ENCODE measurements at regions not wholly inside any gene's neighbourhood (a gene's known extent, or its start where the extent isn't known, plus 50 kb on each side); places are given as distances from the start of the nearest gene placed in this dataset.
"Not testable (repeated sequence)": the region's sequence is repeated elsewhere in the genome, so short reads cannot be mapped to it uniquely, and the experiment has no call there.

GRCh38 chr2:187055463-187055862, 206.5 kb upstream of the ZSWIM2 start:
- DNase-seq: peak; percentile 10

DNA sequence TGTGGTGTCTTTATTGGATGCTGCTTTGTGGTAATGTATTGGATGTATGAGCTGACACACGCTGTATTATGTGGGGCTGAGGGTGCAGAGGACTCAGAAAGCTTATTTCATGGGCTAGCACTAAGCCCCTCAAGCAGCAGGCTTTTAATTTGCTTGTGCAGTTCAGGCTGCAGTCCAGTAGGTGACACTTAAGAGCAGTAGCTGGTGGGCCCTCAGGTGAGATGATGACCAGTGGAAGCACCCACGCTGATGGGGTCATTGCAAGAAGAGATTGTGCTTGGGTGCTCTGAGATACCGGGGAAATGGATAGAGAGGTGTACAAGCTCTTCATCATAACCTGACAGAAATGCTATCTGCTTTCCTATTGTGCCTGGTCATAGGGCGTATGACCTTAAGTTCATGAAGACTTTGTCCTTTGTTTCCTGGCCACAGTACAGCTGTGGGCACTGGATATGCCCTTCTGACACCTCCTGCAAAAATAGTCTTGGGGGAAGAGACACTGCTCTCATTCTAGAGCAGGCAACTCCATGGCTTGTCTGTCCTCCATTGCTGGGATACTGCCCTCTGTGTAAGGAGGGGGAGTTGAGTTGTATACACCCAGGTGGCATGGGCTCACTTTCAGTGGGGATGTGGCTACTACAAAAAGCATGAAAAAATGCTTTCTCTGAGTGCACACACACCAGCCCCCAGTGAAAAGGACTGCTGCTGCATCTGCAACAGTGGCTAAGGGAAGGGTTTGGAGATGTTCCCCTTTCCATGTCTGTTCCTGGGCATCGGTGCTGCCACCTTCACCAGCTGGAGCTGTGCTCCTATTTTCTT, 205.7 kb upstream of the ZSWIM2 start:
- DNase-seq: no peak

- DNase-seq: no peak
These were observed 202.4 kb upstream of the ZSWIM2 start for GRCh38 chr2:187051350-187051749.

DNA sequence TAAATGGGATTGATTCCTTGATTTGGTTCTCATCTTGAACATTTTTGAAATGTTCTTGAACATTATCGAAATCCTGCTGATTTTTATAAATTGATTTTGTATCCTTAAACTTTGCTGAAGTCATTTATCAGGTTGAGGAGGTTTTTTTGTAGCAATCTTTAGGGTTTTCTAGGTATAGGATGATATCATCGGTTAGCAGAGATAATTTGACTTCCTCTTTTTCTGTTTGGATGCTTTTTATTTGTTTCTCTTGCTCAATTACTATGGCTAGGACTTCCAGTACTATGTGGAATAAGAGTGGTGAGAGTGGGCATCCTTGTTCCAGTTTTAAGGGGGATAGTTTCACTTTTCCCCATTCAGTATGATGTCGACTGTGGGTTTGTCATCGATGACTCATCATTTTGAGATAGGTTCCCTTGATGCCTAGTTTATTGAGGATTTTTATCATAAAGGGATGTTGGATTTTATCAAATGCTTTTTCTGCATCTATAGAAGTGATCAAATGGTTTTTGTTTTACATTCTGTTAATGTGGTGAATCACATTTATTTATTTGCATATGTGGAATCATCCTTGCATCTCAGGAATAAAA, 201.5 kb upstream of the ZSWIM2 start:
- DNase-seq: peak; percentile 14

DNA sequence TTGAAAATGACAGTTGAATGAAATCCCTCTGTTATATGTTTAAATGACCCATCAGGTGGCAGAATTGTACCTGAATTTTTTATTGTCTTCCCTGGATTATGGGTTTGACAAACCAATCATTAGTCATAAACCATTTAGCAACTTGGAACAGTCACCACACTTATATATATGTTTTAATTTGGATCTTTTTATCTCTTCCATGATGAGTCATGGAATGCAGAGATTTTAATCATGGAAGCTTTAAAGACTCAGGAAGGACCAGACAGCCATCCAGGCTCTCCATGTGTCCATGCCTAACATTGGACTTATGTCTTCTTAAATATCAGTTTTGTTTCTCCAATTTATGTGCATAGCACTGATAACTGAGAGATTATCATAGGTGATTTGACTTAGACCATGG, 188.3 kb upstream of the ZSWIM2 start:
- DNase-seq: no peak

DNA sequence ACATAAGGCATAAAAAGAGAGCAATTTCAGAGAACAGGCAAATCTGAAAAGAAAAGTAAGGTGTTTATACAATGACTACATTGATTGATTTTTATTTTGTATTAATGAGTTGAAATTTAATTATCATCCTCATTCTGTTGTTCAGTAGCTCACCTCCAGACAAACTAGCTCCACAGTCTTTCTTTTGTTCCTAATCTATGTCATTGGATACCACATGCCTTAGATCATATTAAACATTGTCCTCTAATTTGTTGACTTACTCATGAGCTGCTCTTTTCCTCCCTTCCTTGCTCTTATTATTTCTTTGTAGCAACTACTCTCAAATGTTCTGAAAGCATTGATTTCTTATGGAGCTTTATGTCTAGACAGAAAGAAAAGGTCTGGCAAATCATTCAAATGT, 185.5 kb upstream of the ZSWIM2 start:
- DNase-seq: no peak

DNA sequence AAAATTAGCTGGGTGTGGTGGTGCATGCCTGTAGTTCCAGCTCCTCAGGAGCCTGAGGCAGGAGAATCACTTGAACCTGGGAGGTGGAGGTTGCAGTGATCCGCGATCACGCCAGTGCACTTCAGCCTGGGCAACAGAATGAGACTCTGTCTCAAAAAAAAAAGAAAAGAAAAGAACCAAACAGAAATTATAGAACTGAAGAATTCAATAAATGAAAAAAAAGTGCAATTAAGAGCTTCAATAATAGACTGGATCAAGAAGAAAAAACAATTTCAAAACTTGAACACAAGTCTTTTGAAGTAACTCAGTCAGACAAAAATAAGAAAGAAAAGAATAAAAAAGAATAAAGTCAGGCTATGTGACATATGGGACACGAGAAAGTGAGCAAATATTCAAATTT, 175.8 kb upstream of the ZSWIM2 start:
- no peak for DNase-seq

DNA sequence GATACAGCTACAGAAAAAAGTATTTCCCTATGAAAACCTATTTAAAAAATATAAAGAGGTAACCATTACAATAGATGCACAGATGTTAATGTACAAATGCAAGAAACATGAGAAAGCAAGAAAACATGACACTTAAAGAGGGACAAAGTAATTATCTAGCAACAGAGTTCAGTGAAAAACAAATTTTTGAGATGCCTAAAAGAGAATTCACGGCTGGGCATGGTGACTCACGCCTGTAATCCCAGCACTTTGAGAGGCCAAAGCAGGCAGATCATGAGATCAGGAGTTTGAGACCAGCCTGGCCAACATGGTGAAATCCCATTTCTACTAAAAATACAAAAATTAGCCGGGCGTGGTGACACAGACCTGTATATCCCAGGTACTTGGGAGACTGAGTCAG, 175.0 kb upstream of the ZSWIM2 start:
- DNase-seq: not testable (repeated sequence)

DNA sequence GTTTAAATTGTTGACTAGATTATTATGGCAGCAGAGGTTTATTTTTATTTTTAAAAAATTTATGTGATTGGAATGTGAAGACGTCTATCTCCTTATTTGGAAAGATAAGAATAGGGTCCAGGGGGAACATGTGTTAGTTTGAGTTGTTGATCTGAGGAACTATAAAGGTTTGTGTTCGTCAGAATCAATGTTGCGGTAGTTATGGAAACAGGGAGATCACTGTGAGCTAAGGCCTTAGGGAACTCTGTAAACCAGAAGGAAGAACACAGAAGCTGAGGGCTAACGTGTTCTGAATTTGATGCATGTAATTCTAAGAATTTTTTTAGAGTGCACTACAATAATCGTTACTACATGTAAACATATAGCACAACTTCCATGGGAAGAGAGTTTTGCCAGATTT, 168.5 kb upstream of the ZSWIM2 start:
- no peak for DNase-seq

DNA sequence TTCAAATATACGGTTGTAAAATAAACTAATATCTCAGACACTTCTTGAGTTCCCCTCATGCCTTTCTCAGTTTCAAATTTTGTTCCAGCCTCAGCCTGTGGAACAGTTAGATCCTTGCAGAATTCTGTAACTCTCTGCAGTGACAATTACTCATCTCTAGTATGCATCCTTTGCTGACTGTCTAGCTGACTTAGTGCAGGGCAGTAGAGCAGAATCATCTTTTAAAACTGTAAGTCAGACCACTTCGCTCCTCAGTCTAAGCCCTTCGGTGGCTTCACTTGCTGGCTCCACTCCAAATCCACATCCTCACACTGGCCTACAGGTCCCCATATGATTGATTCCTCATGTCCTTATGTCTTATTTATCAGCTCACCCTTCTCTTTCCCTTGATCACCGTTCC, 164.1 kb upstream of the ZSWIM2 start:
- no peak for DNase-seq

DNA sequence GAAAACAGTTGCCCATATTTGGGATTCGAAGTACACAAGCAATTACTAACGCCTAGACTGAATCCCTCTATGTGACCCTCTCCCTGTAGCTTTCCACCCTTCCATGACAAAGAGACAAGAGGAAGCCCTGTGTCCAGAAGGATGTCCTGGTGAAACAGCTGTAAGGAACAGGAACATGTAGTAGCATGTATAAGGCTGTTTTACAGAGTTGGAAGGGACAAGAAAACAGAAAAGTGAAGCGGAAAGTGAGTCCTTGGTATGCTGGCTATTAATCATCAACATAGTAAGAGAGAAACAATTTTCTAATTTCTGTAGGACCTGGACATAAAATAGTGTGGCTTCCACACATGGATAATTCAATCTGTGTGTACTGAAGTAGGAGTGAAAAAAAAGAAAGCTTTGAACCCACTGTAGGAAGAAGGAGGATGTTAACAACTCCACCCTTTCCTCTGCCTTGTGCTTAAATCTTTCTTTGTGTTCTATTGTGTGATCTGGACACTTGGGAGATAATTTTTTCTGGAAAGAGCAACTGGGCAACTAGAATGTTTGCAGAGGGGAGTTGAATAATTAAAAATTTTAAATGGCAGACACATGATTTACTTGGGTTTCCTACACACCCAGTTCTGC, 162.3 kb upstream of the ZSWIM2 start:
- DNase-seq: no peak

- no peak for DNase-seq
These were observed 160.7 kb upstream of the ZSWIM2 start for GRCh38 chr2:187009483-187010239.

DNA sequence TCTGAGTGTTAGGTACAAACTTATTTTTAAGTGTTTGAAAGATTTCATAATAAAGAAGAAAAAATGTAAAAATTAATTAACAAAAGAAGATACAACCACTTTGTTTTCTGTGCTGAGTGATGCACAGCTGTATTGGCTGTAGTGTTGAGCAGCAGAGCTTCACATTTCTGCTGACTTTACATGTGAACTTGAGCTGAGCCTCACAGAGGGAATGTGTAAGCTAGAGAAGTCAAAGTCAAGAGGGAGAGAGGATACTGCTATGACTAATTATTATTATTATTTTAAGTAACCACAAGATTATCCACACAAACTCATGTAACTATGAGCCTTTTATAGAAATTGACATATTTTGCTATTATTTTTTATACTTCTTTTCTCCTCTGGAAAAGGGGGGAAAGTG, 159.1 kb upstream of the ZSWIM2 start:
- no peak for DNase-seq

DNA sequence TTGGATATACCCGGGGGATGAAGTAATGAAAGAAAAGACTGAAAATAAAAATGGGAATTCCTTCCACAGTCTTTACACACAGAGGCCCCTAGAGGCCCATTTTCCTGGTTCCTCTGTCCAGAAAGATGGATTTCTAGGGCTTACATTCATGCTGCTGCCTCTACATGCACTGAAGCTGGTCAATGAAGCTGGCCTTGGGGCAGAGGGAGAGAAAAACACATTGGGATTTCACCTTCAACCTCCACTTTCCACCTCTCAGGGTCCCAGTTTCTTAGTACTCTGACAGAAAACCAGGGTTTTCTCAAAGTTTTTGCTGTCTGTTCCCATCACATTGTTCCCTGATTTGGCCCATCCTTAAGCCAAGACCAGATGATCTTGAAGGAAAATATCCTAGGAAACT, 154.6 kb upstream of the ZSWIM2 start:
- DNase-seq: no peak

GRCh38 chr2:187003038-187003554, 154.1 kb upstream of the ZSWIM2 start:
- no peak for DNase-seq

- DNase-seq: no peak
These were observed 153.3 kb upstream of the ZSWIM2 start for GRCh38 chr2:187002242-187002641.

GRCh38 chr2:187001248-187001647, 152.3 kb upstream of the ZSWIM2 start:
- DNase-seq: no peak

DNA sequence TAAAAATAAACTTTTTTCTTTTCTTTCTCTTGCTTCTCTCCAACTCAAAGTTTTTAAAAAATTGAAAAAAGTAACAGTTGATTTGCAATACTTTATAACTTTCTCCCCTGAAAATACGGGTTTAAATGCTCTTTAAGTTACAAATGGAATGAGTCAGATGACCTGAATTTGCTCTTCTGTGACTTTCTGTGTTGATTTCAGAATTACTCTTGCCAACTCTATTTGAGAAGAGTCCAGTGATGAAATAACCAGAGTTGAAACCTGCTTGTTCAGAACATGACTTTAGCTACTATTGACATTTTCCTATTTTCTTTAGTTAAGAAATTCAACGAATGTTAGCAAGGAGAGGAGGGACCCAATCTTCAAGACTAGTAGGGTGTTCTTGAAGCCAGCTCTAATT, 146.1 kb upstream of the ZSWIM2 start:
- no peak for DNase-seq

DNA sequence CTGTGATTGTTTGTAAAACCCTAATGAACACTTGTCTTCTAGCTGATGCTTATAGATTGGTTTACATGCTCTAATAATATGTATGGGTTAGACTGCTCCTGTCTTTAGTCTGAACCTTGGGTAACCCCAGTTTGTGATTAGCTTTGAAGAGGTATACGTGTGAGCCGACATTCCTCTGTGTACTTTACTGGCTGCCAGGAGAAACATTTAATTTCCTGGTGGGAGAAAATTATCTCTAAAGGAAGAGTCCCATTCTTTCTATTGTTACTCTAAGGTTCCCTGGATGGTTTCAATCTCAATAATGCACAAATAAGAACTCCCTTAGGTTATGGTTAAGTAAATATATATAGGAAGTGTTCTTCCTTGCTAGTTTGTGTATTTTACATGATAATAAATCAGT, 143.6 kb upstream of the ZSWIM2 start:
- no peak for DNase-seq

GRCh38 chr2:186991766-186992417, 142.9 kb upstream of the ZSWIM2 start:
- no peak for DNase-seq

GRCh38 chr2:186984966-186985365, 136.0 kb upstream of the ZSWIM2 start:
- no peak for DNase-seq

DNA sequence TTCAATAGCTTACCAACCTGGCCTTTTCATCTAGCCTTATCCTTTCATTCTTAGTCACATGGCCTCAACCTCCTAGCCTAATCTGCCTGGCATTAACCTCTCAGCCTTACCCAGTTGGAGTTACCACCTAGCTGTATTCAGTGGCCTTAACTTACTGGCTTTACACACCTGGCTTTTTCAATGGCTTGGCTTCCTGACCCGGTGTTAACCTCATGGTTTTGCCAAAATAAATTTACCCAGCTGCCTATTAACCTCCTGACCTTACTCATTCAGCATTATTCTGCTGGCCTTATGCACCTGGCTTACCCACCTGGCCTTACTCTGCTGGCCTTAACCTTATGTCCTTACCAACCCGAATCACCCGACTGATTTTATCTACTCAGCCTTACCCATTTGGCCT, 135.5 kb upstream of the ZSWIM2 start:
- no peak for DNase-seq
